Naive thymus-derived CD4-positive, alpha-beta T cell (primary cell): ENCODE measurements at regions not wholly inside any gene's neighbourhood (a gene's known extent, or its start where the extent isn't known, plus 50 kb on each side); places are given as distances from the start of the nearest gene placed in this dataset.

Experiments used
- ATAC-seq: fragments of 150-1000 bp; cut with Tn5 transposase; 2 replicates; pipeline ENCODE4 v1.10.0; 2021; ENCODE audit warnings: mild to moderate bottlenecking, moderate library complexity
- CTCF ChIA-PET: fragments of 350-600 bp; sonication (Branson Sonifier 250); formaldehyde crosslinking; loops from one replicate; lab custom pipeline; 2021; ENCODE audit warnings: antibody characterized with exemption; lab: Charles Lee
- POLR2A ChIA-PET: fragments of 350-600 bp; sonication (Branson Sonifier 250); formaldehyde crosslinking; loops from one replicate; lab custom pipeline; 2021; ENCODE audit warnings: antibody characterized with exemption, inconsistent platforms; lab: Charles Lee
- DNase-seq, 9 donors: peaks; one replicate each; pipeline versions ENCODE4 v3.0.0 to v3.0.0-alpha.2; 2020 to 2022; ENCODE audit warnings: mixed read lengths in 1 of 9
- H3K27ac ChIP-seq: one replicate; pipeline ENCODE4 v1.7.0; 2013; ENCODE audit warnings: mild to moderate bottlenecking, low read depth, low read length, moderate library complexity
- H3K27me3 ChIP-seq, 2 donors: one replicate each; pipeline ENCODE4 v1.7.0; 2013; ENCODE audit warnings: low read length in 2 of 2, mild to moderate bottlenecking in 2 of 2, moderate library complexity in 2 of 2; ENCODE audit not compliant: control insufficient read depth in 2 of 2, insufficient read depth in 2 of 2
- H3K36me3 ChIP-seq, 3 experiments: 1 replicate in 2 of 3; 2 replicates in 1 of 3; pipeline ENCODE4 v1.7.0; 2013; ENCODE audit warnings: low read length in 3 of 3, mild to moderate bottlenecking in 3 of 3, moderate library complexity in 1 of 3; ENCODE audit not compliant: insufficient read depth in 3 of 3, control insufficient read depth in 2 of 3
- H3K4me1 ChIP-seq, 2 donors: one replicate each; pipeline ENCODE4 v1.7.0; 2013; ENCODE audit warnings: low read length in 2 of 2, mild to moderate bottlenecking in 2 of 2, moderate library complexity in 1 of 2; ENCODE audit not compliant: control insufficient read depth in 2 of 2, insufficient read depth in 2 of 2
- H3K4me3 ChIP-seq: 2 replicates; pipeline ENCODE4 v1.7.0; 2013; ENCODE audit warnings: mild to moderate bottlenecking, low read length
- H3K9me3 ChIP-seq, 3 experiments: 1 replicate in 2 of 3; 2 replicates in 1 of 3; pipeline ENCODE4 v1.7.0; 2013; ENCODE audit warnings: low read length in 3 of 3; ENCODE audit not compliant: control insufficient read depth in 2 of 3
- H3K27ac Mint-ChIP-seq, 9 donors: one replicate each; pipeline ENCODE4 v1.8.0; 2020 to 2022; ENCODE audit warnings: mixed read lengths in 9 of 9, mild to moderate bottlenecking in 8 of 9, moderate library complexity in 5 of 9, inconsistent platforms in 2 of 9
- H3K27me3 Mint-ChIP-seq, 5 donors: one replicate each; pipeline ENCODE4 v1.8.0; 2021 to 2022; ENCODE audit warnings: mixed read lengths in 5 of 5, mild to moderate bottlenecking in 1 of 5
- H3K36me3 Mint-ChIP-seq, 5 donors: one replicate each; pipeline ENCODE4 v1.8.0; 2020 to 2022; ENCODE audit warnings: mixed read lengths in 5 of 5, mild to moderate bottlenecking in 3 of 5, inconsistent platforms in 1 of 5
- H3K4me1 Mint-ChIP-seq, 7 donors: one replicate each; pipeline ENCODE4 v1.8.0; 2020 to 2022; ENCODE audit warnings: mixed read lengths in 7 of 7, mild to moderate bottlenecking in 3 of 7, inconsistent platforms in 1 of 7
- H3K4me3 Mint-ChIP-seq, 10 donors: one replicate each; pipeline ENCODE4 v1.8.0; 2020 to 2022; ENCODE audit warnings: mild to moderate bottlenecking in 10 of 10, mixed read lengths in 10 of 10, moderate library complexity in 6 of 10, inconsistent platforms in 2 of 10
- H3K9me3 Mint-ChIP-seq, 11 donors: one replicate each; pipeline ENCODE4 v1.8.0; 2020 to 2022; ENCODE audit warnings: mixed read lengths in 11 of 11, mild to moderate bottlenecking in 4 of 11, inconsistent platforms in 1 of 11, moderate library complexity in 1 of 11
- intact Hi-C, 2 donors: fragments of 100-400 bp; cut with micrococcal nuclease; formaldehyde crosslinking; loops; one replicate each; pipeline ENCODE4 v1.15.1; 2023

GRCh38 chr5:105132581-105132980, 1570.0 kb upstream of the NUDT12 start:
- Mint-ChIP-seq H3K4me3 (no peak overlapping the region), H3K27me3 (no peaks in the 10 kb centered on the region), H3K4me1 (no peaks in the 10 kb centered on the region), H3K27ac (no peak overlapping the region), H3K36me3 (no peaks in the 10 kb centered on the region), H3K9me3 (peaks cover 0 to 49% (median 6%) of the 10 kb centered on the region in 11 donors)
- H3K27ac ChIP-seq = no peak overlapping the region
- no peaks in the 10 kb centered on the region for H3K27me3 ChIP-seq
- ChIA-PET POLR2A (no interaction called here), CTCF (no interaction called here)
- H3K36me3 ChIP-seq = no peaks in the 10 kb centered on the region
- no peaks in the 10 kb centered on the region for H3K4me1 ChIP-seq
- no peaks in the 10 kb centered on the region for H3K9me3 ChIP-seq
- no peak for ATAC-seq
- intact Hi-C loops = no loop called here
- H3K4me3 ChIP-seq = no peak overlapping the region
- no peak for DNase-seq

GRCh38 chr5:105131045-105131444, 1568.5 kb upstream of the NUDT12 start:
- Mint-ChIP-seq H3K36me3 (no peaks in the 10 kb centered on the region), H3K4me3 (no peak overlapping the region), H3K4me1 (no peaks in the 10 kb centered on the region), H3K27ac (no peak overlapping the region), H3K27me3 (no peaks in the 10 kb centered on the region), H3K9me3 (peaks cover 0 to 39% (median 5%) of the 10 kb centered on the region in 11 donors)
- no peaks in the 10 kb centered on the region for H3K4me1 ChIP-seq
- no peak for DNase-seq
- no peak for ATAC-seq
- H3K27ac ChIP-seq = no peak overlapping the region
- ChIA-PET POLR2A (no interaction called here), CTCF (no interaction called here)
- intact Hi-C loops = no loop called here
- no peaks in the 10 kb centered on the region for H3K9me3 ChIP-seq
- no peak overlapping the region for H3K4me3 ChIP-seq
- no peaks in the 10 kb centered on the region for H3K27me3 ChIP-seq
- H3K36me3 ChIP-seq = no peaks in the 10 kb centered on the region

- H3K9me3 Mint-ChIP-seq = peaks cover 0 to 22% (median 6%) of the 10 kb centered on the region in 11 donors
- H3K27me3 ChIP-seq = no peaks in the 10 kb centered on the region
- H3K4me1 Mint-ChIP-seq = no peaks in the 10 kb centered on the region
- no peaks in the 10 kb centered on the region for H3K36me3 ChIP-seq
- H3K4me3 Mint-ChIP-seq = no peak overlapping the region
- H3K36me3 Mint-ChIP-seq = no peaks in the 10 kb centered on the region
- H3K27me3 Mint-ChIP-seq = no peaks in the 10 kb centered on the region
- ATAC-seq (no peak), DNase-seq (no peak)
- no peaks in the 10 kb centered on the region for H3K9me3 ChIP-seq
- ChIA-PET POLR2A (no interaction called here), CTCF (no interaction called here)
- no peak overlapping the region for H3K27ac Mint-ChIP-seq
- intact Hi-C loops = no loop called here
- no peak overlapping the region for H3K27ac ChIP-seq
- H3K4me1 ChIP-seq = no peaks in the 10 kb centered on the region
- no peak overlapping the region for H3K4me3 ChIP-seq
These were observed 1539.0 kb upstream of the NUDT12 start for GRCh38 chr5:105101577-105101976.

- Mint-ChIP-seq H3K4me1 (no peaks in the 10 kb centered on the region), H3K27me3 (no peaks in the 10 kb centered on the region), H3K36me3 (no peaks in the 10 kb centered on the region), H3K4me3 (no peak overlapping the region), H3K27ac (no peak overlapping the region), H3K9me3 (peaks cover 4 to 30% (median 12%) of the 10 kb centered on the region in 11 donors)
- no peak for DNase-seq
- Histone ChIP-seq H3K4me3 (no peak overlapping the region), H3K36me3 (no peaks in the 10 kb centered on the region), H3K27ac (no peak overlapping the region), H3K27me3 (no peaks in the 10 kb centered on the region), H3K9me3 (no peaks in the 10 kb centered on the region), H3K4me1 (no peaks in the 10 kb centered on the region)
- POLR2A ChIA-PET = no interaction called here
- intact Hi-C loops = no loop called here
- CTCF ChIA-PET = no interaction called here
- no peak for ATAC-seq
These were observed 1526.4 kb upstream of the NUDT12 start for GRCh38 chr5:105088961-105089360.

- Mint-ChIP-seq H3K9me3 (peaks cover 2 to 23% (median 8%) of the 10 kb centered on the region in 11 donors), H3K36me3 (no peaks in the 10 kb centered on the region), H3K27ac (no peak overlapping the region), H3K27me3 (no peaks in the 10 kb centered on the region), H3K4me1 (no peaks in the 10 kb centered on the region), H3K4me3 (no peak overlapping the region)
- no peak overlapping the region for H3K4me3 ChIP-seq
- ATAC-seq (no peak), DNase-seq (no peak)
- no peaks in the 10 kb centered on the region for H3K27me3 ChIP-seq
- H3K36me3 ChIP-seq = no peaks in the 10 kb centered on the region
- H3K27ac ChIP-seq = no peak overlapping the region
- intact Hi-C loops = no loop called here
- no peaks in the 10 kb centered on the region for H3K9me3 ChIP-seq
- no peaks in the 10 kb centered on the region for H3K4me1 ChIP-seq
- POLR2A ChIA-PET = no interaction called here
- CTCF ChIA-PET = no interaction called here
These were observed 1525.5 kb upstream of the NUDT12 start for GRCh38 chr5:105088102-105088501.

GRCh38 chr5:105057893-105058292, 1495.3 kb upstream of the NUDT12 start:
- Mint-ChIP-seq H3K9me3 (peaks cover 0 to 22% (median 10%) of the 10 kb centered on the region in 11 donors), H3K27ac (no peak overlapping the region), H3K27me3 (no peaks in the 10 kb centered on the region), H3K4me1 (no peaks in the 10 kb centered on the region), H3K36me3 (peaks cover 0 to 3% (median 0%) of the 10 kb centered on the region in 5 donors), H3K4me3 (no peak overlapping the region)
- Histone ChIP-seq H3K9me3 (peaks cover 0 to 4% (median 0%) of the 10 kb centered on the region in 3 experiments), H3K27ac (no peak overlapping the region), H3K36me3 (no peaks in the 10 kb centered on the region), H3K4me3 (no peak overlapping the region), H3K4me1 (no peaks in the 10 kb centered on the region), H3K27me3 (no peaks in the 10 kb centered on the region)
- intact Hi-C loops = no loop called here
- CTCF ChIA-PET = interaction anchor here (0.5 kb wide), 1 partner anchor 11 kb away, joined by 3 read pairs; no protein-coding TSS in a partner anchor
- POLR2A ChIA-PET = no interaction called here
- no peak for ATAC-seq
- DNase-seq = no peak

GRCh38 chr5:105057001-105057436, 1494.4 kb upstream of the NUDT12 start:
- CTCF ChIA-PET = no interaction called here
- H3K36me3 ChIP-seq = no peaks in the 10 kb centered on the region
- ATAC-seq (no peak), DNase-seq (no peak)
- no peaks in the 10 kb centered on the region for H3K4me1 ChIP-seq
- no peaks in the 10 kb centered on the region for H3K27me3 ChIP-seq
- Mint-ChIP-seq H3K27ac (no peak overlapping the region), H3K36me3 (peaks cover 0 to 3% (median 0%) of the 10 kb centered on the region in 5 donors), H3K4me1 (no peaks in the 10 kb centered on the region), H3K27me3 (no peaks in the 10 kb centered on the region), H3K9me3 (peaks cover 4 to 27% (median 13%) of the 10 kb centered on the region in 11 donors), H3K4me3 (no peak overlapping the region)
- intact Hi-C loops = no loop called here
- H3K27ac ChIP-seq = no peak overlapping the region
- POLR2A ChIA-PET = no interaction called here
- no peak overlapping the region for H3K4me3 ChIP-seq
- H3K9me3 ChIP-seq = peaks cover 0 to 4% (median 0%) of the 10 kb centered on the region in 3 experiments
